HPDE6-E6E7 (cell line): ENCODE measurements at regions not wholly inside any gene's neighbourhood (a gene's known extent, or its start where the extent isn't known, plus 50 kb on each side); places are given as distances from the start of the nearest gene placed in this dataset.
"Not testable (repeated sequence)": the region's sequence is repeated elsewhere in the genome, so short reads cannot be mapped to it uniquely, and the experiment has no call there.

Source experiments
- DNase-seq: peaks from one replicate; pipeline ENCODE4 v3.0.0; 2011; ENCODE audit warnings: missing footprints; ENCODE audit errors: extremely low spot score

GRCh38 chr12:131273291-131273845 is 319.7 kb downstream of the ADGRD1 start:
- DNase-seq, result no peak

DNA sequence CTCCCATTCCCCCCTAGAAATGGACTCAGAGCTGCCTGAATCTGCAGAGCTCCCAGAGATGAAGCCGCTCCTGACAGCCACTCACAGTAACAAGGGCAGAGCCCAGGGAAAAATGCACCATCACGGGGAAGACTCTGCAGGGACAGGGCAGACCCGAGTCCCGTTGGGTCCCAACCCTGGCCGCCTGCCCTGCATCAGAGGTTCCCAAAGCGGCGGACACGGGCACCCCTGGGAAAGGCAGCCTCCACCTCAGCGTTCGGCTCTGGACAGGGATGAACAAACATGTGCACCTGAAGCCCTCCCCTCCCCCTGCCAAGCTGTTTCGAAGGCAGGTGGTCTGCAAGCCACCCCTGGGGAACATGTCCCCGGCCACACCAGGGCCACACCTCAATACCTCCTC is 320.4 kb downstream of the ADGRD1 start:
- no peak for DNase-seq

DNA sequence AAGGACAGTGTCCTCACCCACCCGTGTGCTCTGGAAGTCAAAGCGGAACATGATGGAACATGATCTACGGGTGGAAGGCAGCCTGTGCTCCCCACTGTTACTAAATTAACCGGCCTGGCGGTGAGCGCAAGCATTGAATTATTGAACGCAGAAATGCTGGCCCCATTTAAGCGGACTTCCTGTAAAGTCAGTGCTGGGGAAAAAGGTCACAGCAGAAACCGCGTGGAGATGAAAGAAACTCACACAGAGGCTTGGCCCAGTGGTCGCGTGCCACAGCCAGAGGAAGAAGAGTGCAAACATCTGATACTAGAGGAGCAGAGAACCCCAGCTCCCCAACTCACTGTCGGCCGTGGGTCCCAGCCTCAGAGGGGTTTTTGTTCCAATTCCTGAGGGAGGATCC is 321.2 kb downstream of the ADGRD1 start:
- no peak for DNase-seq

- DNase-seq, result no peak
Observed at GRCh38 chr12:131275824-131276223, 322.1 kb downstream of the ADGRD1 start.

- no peak for DNase-seq
Observed at GRCh38 chr12:131276501-131277185, 322.9 kb downstream of the ADGRD1 start.

GRCh38 chr12:131277186-131278091 is 323.7 kb downstream of the ADGRD1 start:
- DNase-seq, result not testable (repeated sequence)

GRCh38 chr12:131278451-131279115 is 324.9 kb downstream of the ADGRD1 start:
- DNase-seq, result not testable (repeated sequence)

- no peak for DNase-seq
Observed at GRCh38 chr12:131279281-131279921, 325.7 kb downstream of the ADGRD1 start.

- no peak for DNase-seq
Observed at GRCh38 chr12:131280426-131280825, 326.7 kb downstream of the ADGRD1 start.

DNA sequence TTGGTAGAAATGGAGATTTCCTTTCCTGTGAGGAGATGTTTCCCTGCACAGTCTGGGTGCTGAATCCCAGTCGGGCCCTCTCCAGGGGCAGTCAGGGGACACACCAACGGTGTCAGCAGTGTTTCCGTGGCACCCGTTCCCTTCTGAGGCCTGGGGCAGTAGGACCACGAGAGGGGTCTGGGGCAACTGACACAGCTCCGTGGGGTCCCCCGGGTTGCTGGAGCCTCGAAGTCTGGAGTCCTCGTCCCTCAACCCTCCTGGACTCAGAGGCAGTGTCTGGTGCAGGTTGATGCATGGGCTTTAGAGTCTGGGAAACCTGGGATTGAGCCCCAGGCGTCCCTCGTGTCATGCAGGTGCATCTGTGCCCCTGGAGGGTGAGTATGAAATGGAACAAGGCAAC is 327.3 kb downstream of the ADGRD1 start:
- DNase-seq, result no peak

DNA sequence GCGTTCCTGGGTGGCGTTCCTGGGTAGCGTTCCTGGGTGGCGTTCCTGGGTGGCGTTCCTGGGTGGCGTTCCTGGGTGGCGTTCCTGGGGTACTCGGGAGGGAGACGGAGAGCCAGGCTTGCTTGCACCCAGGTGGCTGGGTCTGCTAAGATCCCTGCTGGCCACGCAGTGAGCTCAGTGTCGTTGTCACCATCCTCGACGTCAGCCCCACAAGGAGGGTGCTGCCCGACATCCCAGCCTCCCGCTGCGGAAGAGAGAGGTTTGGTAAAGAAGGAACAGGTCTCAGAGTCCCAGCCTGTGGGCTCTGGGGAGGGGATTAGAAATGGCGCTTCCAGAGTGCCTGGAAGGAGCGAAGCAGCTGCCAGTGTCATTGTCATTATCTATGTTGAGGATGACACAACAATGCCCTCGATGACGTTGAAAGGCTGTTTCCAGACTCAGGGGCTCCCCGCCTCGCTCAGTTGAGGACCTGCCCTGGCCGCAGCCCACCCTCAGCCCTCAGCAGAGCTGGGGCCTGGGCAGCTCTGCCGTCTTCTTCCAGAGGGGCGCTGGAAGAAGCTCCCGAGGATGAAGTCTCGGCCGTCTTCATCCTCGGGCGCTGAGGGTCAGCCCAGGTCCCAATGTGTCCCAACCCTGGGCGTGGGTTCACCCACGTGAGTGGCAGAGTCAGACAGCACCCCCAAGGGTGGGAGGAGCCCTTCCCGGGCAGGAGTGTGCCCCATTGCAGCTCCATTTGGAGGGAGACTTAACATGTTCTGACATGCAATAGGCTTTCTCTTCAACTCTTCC is 328.8 kb downstream of the ADGRD1 start:
- no peak for DNase-seq

DNA sequence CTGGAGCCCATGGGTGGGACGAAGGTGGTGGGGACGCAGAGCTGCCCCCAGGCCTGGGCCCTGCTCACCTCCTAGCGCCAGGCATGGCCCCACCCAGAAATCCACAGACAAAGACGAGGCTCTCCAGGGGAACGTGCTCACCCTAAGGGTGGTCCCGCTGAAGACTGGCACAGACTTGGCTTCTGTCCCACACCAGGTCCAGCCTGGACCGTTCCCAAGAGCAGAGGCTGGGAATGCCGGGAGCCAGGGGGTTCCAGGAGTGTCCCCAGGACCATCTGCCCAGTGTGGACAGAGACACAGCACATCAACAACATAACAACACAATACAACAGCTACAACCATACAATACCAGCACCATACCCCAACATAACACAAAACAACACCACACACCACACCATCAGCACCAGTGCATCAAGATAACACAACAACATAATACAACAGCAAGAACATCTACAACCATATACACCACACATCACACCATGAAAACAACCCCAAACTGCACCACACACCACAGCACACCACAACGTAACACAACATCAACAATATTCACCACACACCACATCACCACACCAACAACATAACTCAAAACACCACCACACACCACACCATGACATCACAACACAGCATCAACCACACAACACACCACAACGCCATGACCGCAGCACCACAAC is 329.6 kb downstream of the ADGRD1 start:
- no peak for DNase-seq

DNA sequence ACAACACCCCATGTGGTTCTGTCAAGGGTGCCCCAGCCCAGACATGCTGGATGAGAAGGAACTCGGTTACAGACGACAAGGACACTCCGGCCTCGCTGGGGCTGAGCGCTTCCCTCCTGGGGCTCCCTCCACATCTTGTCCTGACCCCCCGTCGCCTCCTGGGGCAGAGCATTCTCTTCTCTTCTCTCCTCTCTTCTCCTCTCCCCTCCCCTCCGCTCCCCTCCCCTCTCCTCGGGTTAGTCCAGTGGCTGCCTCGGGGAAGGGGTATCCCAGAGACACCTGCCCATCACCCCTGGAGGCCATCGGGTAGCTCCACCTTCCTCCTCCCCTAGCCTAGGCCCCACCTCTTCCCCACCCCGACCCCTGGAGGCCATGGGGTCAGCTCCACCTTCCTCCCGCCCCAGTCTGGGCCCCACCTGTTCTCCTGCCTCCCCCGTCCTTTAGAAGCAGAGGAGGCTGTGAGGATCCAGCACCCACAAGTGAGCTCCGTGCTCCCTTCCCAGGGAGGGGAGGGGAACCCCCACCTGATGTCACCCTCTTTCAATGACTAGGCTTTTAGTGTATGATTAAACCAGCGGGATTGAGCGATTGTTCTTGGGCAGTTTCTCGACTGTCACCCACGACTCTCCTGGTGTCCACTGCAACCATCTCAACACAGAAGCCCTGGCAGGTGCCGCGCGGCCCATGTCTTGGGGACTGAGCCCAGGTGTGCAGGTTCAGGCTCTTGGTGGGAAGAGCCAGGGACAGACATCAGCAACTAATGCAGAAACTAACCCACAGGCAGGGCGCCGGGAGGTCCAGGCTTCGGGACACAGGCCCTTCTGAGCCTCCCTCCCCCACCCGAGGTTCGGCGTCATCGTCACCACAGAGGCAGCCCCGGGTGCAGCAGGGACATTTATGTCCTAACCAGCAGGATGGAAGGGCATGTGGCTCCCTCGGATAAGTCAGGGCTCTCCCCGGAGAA is 330.4 kb downstream of the ADGRD1 start:
- DNase-seq, result not testable (repeated sequence)

DNA sequence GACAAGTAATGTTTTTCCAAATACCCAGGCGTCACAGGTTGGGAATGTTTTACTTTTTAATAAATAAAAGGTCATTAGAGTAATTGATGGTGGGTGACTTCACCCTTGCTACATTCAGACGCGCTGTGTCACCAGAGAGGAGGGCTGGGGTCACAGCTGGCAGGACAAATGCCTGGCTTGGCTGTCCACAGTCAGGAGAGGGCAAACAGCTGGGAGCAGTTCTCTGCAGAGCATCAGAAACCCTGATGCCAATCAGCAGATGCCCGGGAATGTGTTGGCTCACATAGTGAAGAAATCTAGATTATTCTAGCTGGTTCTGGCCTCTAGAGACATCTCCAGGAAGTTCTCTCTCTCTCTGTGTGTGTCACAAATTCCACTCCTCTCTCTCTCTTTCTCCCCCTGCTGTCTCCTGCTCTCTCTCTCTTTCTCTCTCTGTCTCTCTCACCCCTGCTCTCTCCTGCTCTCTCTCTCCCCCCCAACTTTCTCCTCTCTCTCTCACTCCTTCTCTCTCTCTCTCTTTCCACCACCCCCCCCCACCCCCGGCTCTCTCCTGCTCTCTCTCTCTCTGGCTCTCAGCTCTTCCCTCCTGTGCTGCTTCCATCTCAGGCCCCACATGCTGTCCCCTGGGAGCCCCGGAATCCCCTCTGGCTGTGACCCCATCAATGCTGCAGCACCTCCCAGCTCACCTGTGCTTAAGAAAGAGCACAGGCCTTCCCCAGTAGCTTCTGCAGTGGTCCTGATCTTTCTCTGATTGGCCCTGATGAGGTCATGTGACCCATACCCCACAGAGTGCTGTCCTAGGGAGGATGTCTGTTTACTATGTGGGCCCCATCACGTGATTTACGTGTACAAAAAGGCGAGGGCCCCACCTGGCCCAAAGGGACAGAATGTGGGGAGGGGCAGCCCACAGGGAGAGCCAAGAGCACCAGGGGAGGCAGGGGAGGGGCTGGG is 331.5 kb downstream of the ADGRD1 start:
- not testable (repeated sequence) for DNase-seq

GRCh38 chr12:131285905-131286295 is 332.2 kb downstream of the ADGRD1 start:
- not testable (repeated sequence) for DNase-seq

DNA sequence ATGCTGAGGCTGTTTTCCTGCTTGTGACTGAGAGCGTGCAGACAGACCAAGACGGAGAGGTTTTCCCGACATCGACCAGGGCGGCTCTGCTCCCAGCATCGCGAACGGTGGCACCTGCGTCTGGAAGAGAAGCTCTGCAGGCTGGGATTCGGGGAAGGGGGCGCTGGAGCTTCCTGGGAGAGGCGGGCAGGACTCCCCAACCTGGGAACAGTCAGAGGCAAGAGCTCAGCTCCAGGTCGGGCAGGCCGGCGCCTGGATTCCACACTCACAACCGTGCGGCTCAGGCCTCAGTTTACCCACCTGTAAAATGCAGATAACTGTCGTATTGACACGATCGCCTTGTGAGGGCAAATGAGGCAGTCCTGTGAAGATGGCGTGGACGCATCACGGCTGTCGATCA is 332.6 kb downstream of the ADGRD1 start:
- DNase-seq, result not testable (repeated sequence)

DNA sequence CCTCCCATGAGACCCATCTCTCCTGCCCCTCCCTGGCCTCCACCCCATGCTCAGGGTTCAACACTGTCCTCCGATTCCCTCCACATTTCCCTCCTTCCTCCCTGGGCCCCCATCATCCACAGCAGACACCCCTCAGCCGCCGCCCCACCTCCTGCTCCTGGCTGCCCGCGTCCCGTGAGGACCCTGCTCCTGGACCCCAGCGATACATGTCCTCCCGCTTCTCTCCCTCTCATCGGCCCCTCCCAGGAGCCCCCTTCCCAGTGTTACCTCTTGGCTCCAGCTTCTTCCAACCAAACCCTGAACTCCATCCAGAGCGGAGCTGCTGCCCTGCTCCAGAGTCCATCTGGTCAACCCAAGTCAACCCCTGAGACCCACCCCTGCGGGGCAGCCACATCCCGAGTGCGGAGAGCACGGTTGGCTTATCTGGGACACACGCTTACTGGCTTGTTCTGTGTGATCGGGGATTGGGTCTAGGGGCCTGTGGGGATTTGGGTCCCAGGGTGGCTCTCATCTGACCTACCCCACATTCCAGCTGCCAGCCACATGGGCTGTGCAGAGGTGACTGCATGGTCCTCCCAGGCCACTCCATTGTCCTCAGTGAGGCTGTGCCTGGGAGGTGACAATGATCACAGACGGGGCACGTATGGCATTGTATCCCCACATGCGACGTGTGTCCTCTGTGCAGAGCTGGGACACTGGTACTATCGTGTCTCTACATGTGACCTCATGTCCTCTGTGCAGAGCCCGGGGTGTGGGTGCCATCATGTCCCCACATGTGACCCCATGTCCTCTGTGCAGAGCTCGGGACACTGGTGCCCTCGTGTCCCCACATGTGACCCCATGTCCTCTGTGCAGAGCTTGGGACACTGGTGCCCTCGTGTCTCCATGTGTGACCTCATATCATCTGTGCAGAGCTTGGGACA is 333.6 kb downstream of the ADGRD1 start:
- DNase-seq, result no peak
